ENCODE measurements at regions not wholly inside any gene's neighbourhood (a gene's known extent, or its start where the extent isn't known, plus 50 kb on each side); places are given as distances from the start of the nearest gene placed in this dataset.

GRCh38 chr5:26487553-26487952, 550.8 kb downstream of the CDH9 start:
- TF ChIP-seq CTCF (IDR thresholded peaks at IDR 0.05) (no peak), POLR2A (IDR thresholded peaks at IDR 0.05) (no peak)
